ENCODE measurements at regions not wholly inside any gene's neighbourhood (a gene's known extent, or its start where the extent isn't known, plus 50 kb on each side); places are given as distances from the start of the nearest gene placed in this dataset.

DNA sequence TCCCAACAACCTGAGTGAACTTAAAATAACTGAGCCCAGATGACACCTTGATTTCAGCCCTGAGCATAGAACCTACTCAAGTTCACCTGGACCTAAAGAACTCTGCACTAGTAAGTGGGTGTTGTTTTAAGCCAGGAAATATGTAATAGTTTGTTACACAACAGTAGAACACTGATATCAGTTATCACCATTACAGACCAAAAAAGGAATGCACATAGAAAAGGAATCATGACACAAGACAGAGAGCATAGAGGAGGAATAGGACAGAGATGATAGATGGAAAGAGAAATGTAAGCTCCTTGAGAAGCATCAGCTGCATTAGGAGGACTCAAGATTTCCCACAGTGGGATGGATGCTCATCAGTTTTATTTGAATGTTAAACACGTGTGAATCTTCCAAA is 1096.9 kb upstream of the SEMA6A start:
- 0% methylated on average over 1 of the region's 1 CpG for WGBS (ENCODE audit: insufficient coverage, insufficient replicate concordance, low lambda C conversion rate, missing lambda C conversion rate)
- Histone ChIP-seq H3K4me2 (ENCODE audit: control insufficient read depth, insufficient read depth) (no peak overlapping the region), H3K27me3 (replicated peaks in 1 of 2; ENCODE audit: control insufficient read depth in 2 of 2, insufficient read depth in 2 of 2, low read length in 1 of 2) (no peaks in the 10 kb centered on the region), H3K4me3 (no peak overlapping the region), H2AFZ (ENCODE audit: control insufficient read depth, low read depth, low read length) (no peak overlapping the region), H3K27ac (ENCODE audit: control insufficient read depth, insufficient read depth) (no peak overlapping the region), H3K4me1 (ENCODE audit: control insufficient read depth, insufficient read depth, low read length) (no peaks in the 10 kb centered on the region), H3K9me3 (replicated peaks; ENCODE audit: control insufficient read depth, insufficient read depth, low read length) (no peaks in the 10 kb centered on the region), H3K9ac (ENCODE audit: control insufficient read depth, insufficient read depth, low read length) (no peak overlapping the region), H4K20me1 (ENCODE audit: control insufficient read depth, insufficient read depth) (no peaks in the 10 kb centered on the region), H3K79me2 (ENCODE audit: control insufficient read depth, insufficient read depth, low read length) (no peaks in the 10 kb centered on the region), H3K36me3 (ENCODE audit: control insufficient read depth in 2 of 2, insufficient read depth in 2 of 2, low read length in 1 of 2) (no peaks in the 10 kb centered on the region)
- TF ChIP-seq HDAC2 (IDR thresholded peaks at IDR 0.05) (no peak), ZSCAN29 (IDR thresholded peaks at IDR 0.05) (no peak), TCF12 (IDR thresholded peaks at IDR 0.05; ENCODE audit: low read depth, low read length) (no peak), SP1 (IDR thresholded peaks at IDR 0.05; ENCODE audit: low read depth, low read length) (no peak), ZNF384 (IDR thresholded peaks at IDR 0.05; ENCODE audit: borderline replicate concordance, low read depth, low read length) (no peak), NRF1 (conservative IDR thresholded peaks at IDR 0.05; ENCODE audit: low read depth, low read length) (no peak), ZNF24 (IDR thresholded peaks at IDR 0.05) (no peak), EGR1 (IDR thresholded peaks at IDR 0.05; ENCODE audit: borderline replicate concordance in 1 of 2, low read depth in 2 of 2, low read length in 2 of 2) (no peak), ZZZ3 (IDR thresholded peaks at IDR 0.05; ENCODE audit: control insufficient read depth, insufficient read length, low read depth) (no peak), BHLHE40 (IDR thresholded peaks at IDR 0.05; ENCODE audit: borderline replicate concordance in 1 of 2, low read depth in 2 of 2, low read length in 1 of 2) (no peak)
- TF ChIP-seq, protein P1, sequence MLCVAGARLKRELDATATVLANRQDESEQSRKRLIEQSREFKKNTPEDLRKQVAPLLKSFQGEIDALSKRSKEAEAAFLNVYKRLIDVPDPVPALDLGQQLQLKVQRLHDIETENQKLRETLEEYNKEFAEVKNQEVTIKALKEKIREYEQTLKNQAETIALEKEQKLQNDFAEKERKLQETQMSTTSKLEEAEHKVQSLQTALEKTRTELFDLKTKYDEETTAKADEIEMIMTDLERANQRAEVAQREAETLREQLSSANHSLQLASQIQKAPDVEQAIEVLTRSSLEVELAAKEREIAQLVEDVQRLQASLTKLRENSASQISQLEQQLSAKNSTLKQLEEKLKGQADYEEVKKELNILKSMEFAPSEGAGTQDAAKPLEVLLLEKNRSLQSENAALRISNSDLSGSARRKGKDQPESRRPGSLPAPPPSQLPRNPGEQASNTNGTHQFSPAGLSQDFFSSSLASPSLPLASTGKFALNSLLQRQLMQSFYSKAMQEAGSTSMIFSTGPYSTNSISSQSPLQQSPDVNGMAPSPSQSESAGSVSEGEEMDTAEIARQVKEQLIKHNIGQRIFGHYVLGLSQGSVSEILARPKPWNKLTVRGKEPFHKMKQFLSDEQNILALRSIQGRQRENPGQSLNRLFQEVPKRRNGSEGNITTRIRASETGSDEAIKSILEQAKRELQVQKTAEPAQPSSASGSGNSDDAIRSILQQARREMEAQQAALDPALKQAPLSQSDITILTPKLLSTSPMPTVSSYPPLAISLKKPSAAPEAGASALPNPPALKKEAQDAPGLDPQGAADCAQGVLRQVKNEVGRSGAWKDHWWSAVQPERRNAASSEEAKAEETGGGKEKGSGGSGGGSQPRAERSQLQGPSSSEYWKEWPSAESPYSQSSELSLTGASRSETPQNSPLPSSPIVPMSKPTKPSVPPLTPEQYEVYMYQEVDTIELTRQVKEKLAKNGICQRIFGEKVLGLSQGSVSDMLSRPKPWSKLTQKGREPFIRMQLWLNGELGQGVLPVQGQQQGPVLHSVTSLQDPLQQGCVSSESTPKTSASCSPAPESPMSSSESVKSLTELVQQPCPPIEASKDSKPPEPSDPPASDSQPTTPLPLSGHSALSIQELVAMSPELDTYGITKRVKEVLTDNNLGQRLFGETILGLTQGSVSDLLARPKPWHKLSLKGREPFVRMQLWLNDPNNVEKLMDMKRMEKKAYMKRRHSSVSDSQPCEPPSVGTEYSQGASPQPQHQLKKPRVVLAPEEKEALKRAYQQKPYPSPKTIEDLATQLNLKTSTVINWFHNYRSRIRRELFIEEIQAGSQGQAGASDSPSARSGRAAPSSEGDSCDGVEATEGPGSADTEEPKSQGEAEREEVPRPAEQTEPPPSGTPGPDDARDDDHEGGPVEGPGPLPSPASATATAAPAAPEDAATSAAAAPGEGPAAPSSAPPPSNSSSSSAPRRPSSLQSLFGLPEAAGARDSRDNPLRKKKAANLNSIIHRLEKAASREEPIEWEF (IDR thresholded peaks at IDR 0.05; ENCODE audit: insufficient replicate concordance, low read depth, low read length) = no peak
- intact Hi-C loops (cut with micrococcal nuclease; ENCODE audit: unreplicated experiment) = no loop called here
- no TSS peak for BruUV-seq (replicated peaks)
- ATAC-seq (no peak), DNase-seq (ENCODE audit: low read depth, low spot score) (no peak), FAIRE-seq (no peak)
- ChIA-PET CTCF (no interaction called here), POLR2A (no interaction called here), SMC1A (ENCODE audit: uncharacterized antibody, unreplicated experiment) (no interaction called here), RAD21 (ENCODE audit: unreplicated experiment) (no interaction called here)
- in situ Hi-C loops (cut with MboI) = no loop called here

Measured in GM12878 (cell line).